GM12878 (cell line): ENCODE measurements at regions not wholly inside any gene's neighbourhood (a gene's known extent, or its start where the extent isn't known, plus 50 kb on each side); places are given as distances from the start of the nearest gene placed in this dataset.

Experiments
- ATAC-seq: fragments of 200-7000 bp; cut with Tn5 transposase; 3 replicates; pipeline ENCODE4 v1.9.1; 2020; ENCODE audit warnings: mild to moderate bottlenecking, moderate library complexity
- BruUV-seq: library from RNA; stranded (reverse); fragments of 400-500 nt; replicated peaks from 2 replicates; lab custom pipeline; 2021; lab: Mats Ljungman, UMichigan
- CTCF ChIA-PET: fragments of 300-600 bp; sonication (Branson Sonifier 250); formaldehyde crosslinking; extraction: SDS; loops from one replicate; lab custom pipeline; 2021; ENCODE audit warnings: inconsistent platforms; lab: Yijun Ruan, JAX
- POLR2A ChIA-PET: fragments of 350-600 bp; formaldehyde crosslinking; extraction: SDS; loops from one replicate; lab custom pipeline; 2021; ENCODE audit warnings: inconsistent platforms; lab: Charles Lee
- RAD21 ChIA-PET: fragments of 300-600 bp; sonication (Branson Sonifier 250); formaldehyde crosslinking; loops from one replicate; lab custom pipeline; 2023; ENCODE audit warnings: antibody characterized with exemption; ENCODE audit not compliant: unreplicated experiment; lab: Charles Lee
- SMC1A ChIA-PET: fragments of 300-600 bp; sonication (Branson Sonifier 250); formaldehyde crosslinking; loops from one replicate; lab custom pipeline; 2023; ENCODE audit not compliant: unreplicated experiment, uncharacterized antibody; lab: Charles Lee
- DNase-seq: peaks from one replicate; pipeline ENCODE4 v3.0.0-alpha.2; 2011; ENCODE audit warnings: low read depth, low spot score
- FAIRE-seq: peaks from 3 replicates; lab custom pipeline; 2011; peaks lifted over from hg19 to GRCh38; lab: Jason Lieb, UNC
- H2AFZ ChIP-seq: 2 replicates; pipeline ENCODE4 v1.6.0; 2011; ENCODE audit warnings: low read depth, low read length, control low read depth; ENCODE audit not compliant: control insufficient read depth
- H3K27ac ChIP-seq: 2 replicates; pipeline ENCODE4 v1.5.1; 2011; ENCODE audit warnings: control low read depth; ENCODE audit not compliant: control insufficient read depth, insufficient read depth
- H3K27me3 ChIP-seq, 2 experiments: replicated peaks in 1 of 2; 2 replicates each; pipeline versions ENCODE4 v1.6.0 to v1.6.1; 2011; ENCODE audit warnings: low read length in 1 of 2; ENCODE audit not compliant: control insufficient read depth in 2 of 2, insufficient read depth in 2 of 2
- H3K36me3 ChIP-seq, 2 experiments: 2 replicates each; pipeline ENCODE4 v1.5.1; 2011; ENCODE audit warnings: low read length in 1 of 2; ENCODE audit not compliant: control insufficient read depth in 2 of 2, insufficient read depth in 2 of 2
- H3K4me1 ChIP-seq: 2 replicates; pipeline ENCODE4 v1.6.1; 2011; ENCODE audit warnings: mild to moderate bottlenecking, low read length, moderate library complexity, mixed read lengths; ENCODE audit not compliant: control insufficient read depth, insufficient read depth
- H3K4me2 ChIP-seq: 2 replicates; pipeline ENCODE4 v1.6.0; 2011; ENCODE audit warnings: control low read depth; ENCODE audit not compliant: control insufficient read depth, insufficient read depth
- H3K4me3 ChIP-seq: fragments of 200-600 bp; sonication (generic); 2 replicates; pipeline ENCODE4 v1.5.1; 2016
- H3K79me2 ChIP-seq: 2 replicates; pipeline ENCODE4 v1.6.0; 2011; ENCODE audit warnings: low read length; ENCODE audit not compliant: control insufficient read depth, insufficient read depth
- H3K9ac ChIP-seq: 2 replicates; pipeline ENCODE4 v1.8.0; 2011; ENCODE audit warnings: low read length, control low read depth, mixed read lengths; ENCODE audit not compliant: control insufficient read depth, insufficient read depth
- H3K9me3 ChIP-seq: replicated peaks from 3 replicates; pipeline ENCODE4 v1.5.1; 2011; ENCODE audit warnings: mild to moderate bottlenecking, low read length; ENCODE audit not compliant: control insufficient read depth, insufficient read depth
- H4K20me1 ChIP-seq: 2 replicates; pipeline ENCODE4 v1.6.0; 2011; ENCODE audit not compliant: control insufficient read depth, insufficient read depth
- ASH2L ChIP-seq: fragments of 300-600, 200-600 bp; sonication (generic); IDR thresholded peaks from 2 replicates; pipeline ENCODE4 v1.6.1; 2017; ENCODE audit warnings: low read depth, mild to moderate bottlenecking, borderline replicate concordance
- BACH1 ChIP-seq: fragments of 450-650 bp; IDR thresholded peaks from 2 replicates; pipeline ENCODE4 v1.6.1; 2017; ENCODE audit warnings: mild to moderate bottlenecking, borderline replicate concordance
- CHD1 ChIP-seq: IDR thresholded peaks from 2 replicates; pipeline ENCODE4 v1.6.1; 2012; ENCODE audit warnings: low read depth, low read length, improper control_type of control experiment
- CHD4 ChIP-seq: fragments of 200-600 bp; sonication (generic); IDR thresholded peaks from 2 replicates; pipeline ENCODE4 v1.6.1; 2016; ENCODE audit warnings: mild to moderate bottlenecking
- DPF2 ChIP-seq: fragments of 450-650 bp; IDR thresholded peaks from 2 replicates; pipeline ENCODE4 v1.6.1; 2017; ENCODE audit warnings: mild to moderate bottlenecking
- GABPA ChIP-seq: IDR thresholded peaks from 2 replicates; pipeline ENCODE4 v1.6.1; 2014; ENCODE audit warnings: antibody characterized with exemption, low read depth, mild to moderate bottlenecking, inconsistent platforms
- HDAC2 ChIP-seq: fragments of 200-600 bp; sonication (generic); IDR thresholded peaks from 2 replicates; pipeline ENCODE4 v1.6.1; 2017
- IKZF1 ChIP-seq: fragments of 450-650 bp; conservative IDR thresholded peaks from 2 replicates; pipeline ENCODE4 v1.6.1; 2017; ENCODE audit warnings: antibody characterized with exemption, mild to moderate bottlenecking
- SMAD5 ChIP-seq: IDR thresholded peaks from 2 replicates; pipeline ENCODE4 v1.6.1; 2016; ENCODE audit warnings: antibody characterized with exemption, low read depth
- WGBS: methylation state at CpG from one replicate; pipeline ENCODE4 v1.1.6; 2016; ENCODE audit warnings: low lambda C conversion rate; ENCODE audit not compliant: insufficient replicate concordance, insufficient coverage; ENCODE audit errors: missing lambda C conversion rate; 5-methylcytosine and 5-hydroxymethylcytosine counted together
- in situ Hi-C: fragments of 300-500 bp; cut with MboI; formaldehyde crosslinking; loops from 9 replicates; pipeline ENCODE4 v1.14.3; 2018; ENCODE audit warnings: mixed read lengths
- intact Hi-C: fragments of 100-400 bp; cut with micrococcal nuclease; formaldehyde crosslinking; loops from one replicate; pipeline ENCODE4 v1.14.2; 2022; ENCODE audit not compliant: unreplicated experiment
- TF ChIP-seq, protein P1 (sequence below): IDR thresholded peaks from 2 replicates; pipeline ENCODE4 v1.6.1; 2012; ENCODE audit warnings: mild to moderate bottlenecking, low read depth, low read length
- TF ChIP-seq, protein P2 (sequence below): IDR thresholded peaks from 2 replicates; pipeline ENCODE4 v1.6.1; 2011; ENCODE audit warnings: low read depth, mild to moderate bottlenecking, low read length, moderate library complexity, borderline replicate concordance; ENCODE audit errors: extremely low read depth
- TF ChIP-seq, protein P3 (sequence below): fragments of 450-650 bp; formaldehyde crosslinking; IDR thresholded peaks from 2 replicates; pipeline ENCODE4 v1.5.0; 2022; ENCODE audit warnings: mild to moderate bottlenecking, missing genetic modification characterization

DNA sequence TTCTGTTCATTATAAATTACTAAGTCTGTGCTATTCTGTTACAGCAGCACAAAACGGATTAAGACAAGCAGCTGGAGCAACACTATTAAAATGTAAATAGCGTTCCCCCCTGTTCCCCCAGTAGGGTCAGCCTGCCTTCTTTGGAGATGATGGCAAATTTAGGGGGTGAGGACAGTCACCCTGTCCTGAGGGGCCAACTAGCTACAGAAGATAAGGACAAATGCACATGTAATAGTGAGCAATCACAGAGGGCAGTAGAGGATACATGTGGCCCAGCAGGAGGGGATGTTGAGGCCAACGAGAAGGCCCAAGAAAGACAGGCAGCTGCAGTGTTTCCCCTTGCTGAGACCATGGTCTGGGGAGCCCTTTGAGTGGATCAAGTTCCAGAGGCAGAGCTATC, 266.7 kb upstream of the CDYL start:
- FAIRE-seq (no peak), ATAC-seq (no peak), DNase-seq (no peak)
- H3K79me2 ChIP-seq: no peaks in the 10 kb centered on the region
- CTCF ChIA-PET: no interaction called here
- H3K4me3 ChIP-seq: no peak overlapping the region
- POLR2A ChIA-PET: no interaction called here
- no peak overlapping the region for H3K9ac ChIP-seq
- H3K27me3 ChIP-seq: no peaks in the 10 kb centered on the region
- no peaks in the 10 kb centered on the region for H3K36me3 ChIP-seq
- RAD21 ChIA-PET: no interaction called here
- H4K20me1 ChIP-seq: no peaks in the 10 kb centered on the region
- no peaks in the 10 kb centered on the region for H3K4me1 ChIP-seq
- SMC1A ChIA-PET: interaction anchor here (1.3 kb wide), 1 partner anchor 16 kb away, joined by 3 read pairs; no protein-coding TSS in a partner anchor
- H3K9me3 ChIP-seq: no peaks in the 10 kb centered on the region
- no TSS peak for BruUV-seq
- H3K27ac ChIP-seq: no peak overlapping the region
- WGBS: 19% methylated on average over 3 of the region's 3 CpGs
- in situ Hi-C loops (no loop called here), intact Hi-C loops (no loop called here)
- H2AFZ ChIP-seq: no peak overlapping the region
- no peak for TF ChIP-seq SMAD5
- TF ChIP-seq, protein P1, sequence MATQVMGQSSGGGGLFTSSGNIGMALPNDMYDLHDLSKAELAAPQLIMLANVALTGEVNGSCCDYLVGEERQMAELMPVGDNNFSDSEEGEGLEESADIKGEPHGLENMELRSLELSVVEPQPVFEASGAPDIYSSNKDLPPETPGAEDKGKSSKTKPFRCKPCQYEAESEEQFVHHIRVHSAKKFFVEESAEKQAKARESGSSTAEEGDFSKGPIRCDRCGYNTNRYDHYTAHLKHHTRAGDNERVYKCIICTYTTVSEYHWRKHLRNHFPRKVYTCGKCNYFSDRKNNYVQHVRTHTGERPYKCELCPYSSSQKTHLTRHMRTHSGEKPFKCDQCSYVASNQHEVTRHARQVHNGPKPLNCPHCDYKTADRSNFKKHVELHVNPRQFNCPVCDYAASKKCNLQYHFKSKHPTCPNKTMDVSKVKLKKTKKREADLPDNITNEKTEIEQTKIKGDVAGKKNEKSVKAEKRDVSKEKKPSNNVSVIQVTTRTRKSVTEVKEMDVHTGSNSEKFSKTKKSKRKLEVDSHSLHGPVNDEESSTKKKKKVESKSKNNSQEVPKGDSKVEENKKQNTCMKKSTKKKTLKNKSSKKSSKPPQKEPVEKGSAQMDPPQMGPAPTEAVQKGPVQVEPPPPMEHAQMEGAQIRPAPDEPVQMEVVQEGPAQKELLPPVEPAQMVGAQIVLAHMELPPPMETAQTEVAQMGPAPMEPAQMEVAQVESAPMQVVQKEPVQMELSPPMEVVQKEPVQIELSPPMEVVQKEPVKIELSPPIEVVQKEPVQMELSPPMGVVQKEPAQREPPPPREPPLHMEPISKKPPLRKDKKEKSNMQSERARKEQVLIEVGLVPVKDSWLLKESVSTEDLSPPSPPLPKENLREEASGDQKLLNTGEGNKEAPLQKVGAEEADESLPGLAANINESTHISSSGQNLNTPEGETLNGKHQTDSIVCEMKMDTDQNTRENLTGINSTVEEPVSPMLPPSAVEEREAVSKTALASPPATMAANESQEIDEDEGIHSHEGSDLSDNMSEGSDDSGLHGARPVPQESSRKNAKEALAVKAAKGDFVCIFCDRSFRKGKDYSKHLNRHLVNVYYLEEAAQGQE: no peak
- TF ChIP-seq ASH2L: no peak
- TF ChIP-seq, protein P2, sequence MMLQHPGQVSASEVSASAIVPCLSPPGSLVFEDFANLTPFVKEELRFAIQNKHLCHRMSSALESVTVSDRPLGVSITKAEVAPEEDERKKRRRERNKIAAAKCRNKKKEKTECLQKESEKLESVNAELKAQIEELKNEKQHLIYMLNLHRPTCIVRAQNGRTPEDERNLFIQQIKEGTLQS: no peak
- no peak for TF ChIP-seq BACH1
- no peak for TF ChIP-seq IKZF1
- no peak for TF ChIP-seq HDAC2
- no peak for TF ChIP-seq DPF2
- no peak for TF ChIP-seq GABPA
- TF ChIP-seq, protein P3, sequence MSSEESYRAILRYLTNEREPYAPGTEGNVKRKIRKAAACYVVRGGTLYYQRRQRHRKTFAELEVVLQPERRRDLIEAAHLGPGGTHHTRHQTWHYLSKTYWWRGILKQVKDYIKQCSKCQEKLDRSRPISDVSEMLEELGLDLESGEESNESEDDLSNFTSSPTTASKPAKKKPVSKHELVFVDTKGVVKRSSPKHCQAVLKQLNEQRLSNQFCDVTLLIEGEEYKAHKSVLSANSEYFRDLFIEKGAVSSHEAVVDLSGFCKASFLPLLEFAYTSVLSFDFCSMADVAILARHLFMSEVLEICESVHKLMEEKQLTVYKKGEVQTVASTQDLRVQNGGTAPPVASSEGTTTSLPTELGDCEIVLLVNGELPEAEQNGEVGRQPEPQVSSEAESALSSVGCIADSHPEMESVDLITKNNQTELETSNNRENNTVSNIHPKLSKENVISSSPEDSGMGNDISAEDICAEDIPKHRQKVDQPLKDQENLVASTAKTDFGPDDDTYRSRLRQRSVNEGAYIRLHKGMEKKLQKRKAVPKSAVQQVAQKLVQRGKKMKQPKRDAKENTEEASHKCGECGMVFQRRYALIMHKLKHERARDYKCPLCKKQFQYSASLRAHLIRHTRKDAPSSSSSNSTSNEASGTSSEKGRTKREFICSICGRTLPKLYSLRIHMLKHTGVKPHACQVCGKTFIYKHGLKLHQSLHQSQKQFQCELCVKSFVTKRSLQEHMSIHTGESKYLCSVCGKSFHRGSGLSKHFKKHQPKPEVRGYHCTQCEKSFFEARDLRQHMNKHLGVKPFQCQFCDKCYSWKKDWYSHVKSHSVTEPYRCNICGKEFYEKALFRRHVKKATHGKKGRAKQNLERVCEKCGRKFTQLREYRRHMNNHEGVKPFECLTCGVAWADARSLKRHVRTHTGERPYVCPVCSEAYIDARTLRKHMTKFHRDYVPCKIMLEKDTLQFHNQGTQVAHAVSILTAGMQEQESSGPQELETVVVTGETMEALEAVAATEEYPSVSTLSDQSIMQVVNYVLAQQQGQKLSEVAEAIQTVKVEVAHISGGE (CRISPR knock-in tag): no peak
- no peak for TF ChIP-seq CHD1
- TF ChIP-seq CHD4: no peak
- no peak overlapping the region for H3K4me2 ChIP-seq
